Heart left ventricle (tissue), 13 donors: ENCODE measurements at regions not wholly inside any gene's neighbourhood (a gene's known extent, or its start where the extent isn't known, plus 50 kb on each side); places are given as distances from the start of the nearest gene placed in this dataset.

Experiments
- CTCF ChIP-seq, 12 donors: fragments of 200-600 bp; sonication (generic) in 4 of 12; IDR thresholded peaks; one replicate each; pipeline versions ENCODE4 v1.5.0 to v1.8.0; 2018 to 2022; ENCODE audit warnings: antibody characterized with exemption in 12 of 12, mild to moderate bottlenecking in 5 of 12
- POLR2A ChIP-seq, 2 donors: fragments of 450-650 bp; IDR thresholded peaks; one replicate each; pipeline ENCODE4 v1.6.1; 2017; ENCODE audit warnings: antibody characterized with exemption in 2 of 2, mild to moderate bottlenecking in 2 of 2, moderate library complexity in 2 of 2
- donor health status: ischemic (EF 13 %, LVEDD 7.1; RV severe dilation, severe dysfunction).
- donor health status: DM: no; HTN: yes; CAD: no.
- donor health status: DM: no; HTN: no; CAD: no.
- donor health status: ischemic (EF 25% LVEDD 6.9; RV normal size, moderate dysfunction).
- donor health status: ischemic (EF 25% LVEDD 5.7; RV mildly dilated, moderate dysfunction).
- donor health status: ischemic (EF 35%, LVEDD 5.7; RV mildly dilated, moderate dysfunction).
- donor health status: nonischemic (EF 11% LVEDD 7.7; RV severe dilation, severe dysfunction).
- donor health status: DM: yes; HTN: yes; CAD: no.
- donor health status: PGD.
- donor health status: ischemic (EF 29% LVEDD 5.4; RV normal size, mild dysfunction).
- donor health status: nonischemic (EF 23%, LVEDD 6.1; RV moderate dilation, normal function).

GRCh38 chr2:47271054-47272000 lies 95.0 kb upstream of the CALM2 start:
- TF ChIP-seq CTCF (IDR thresholded peaks at IDR 0.05) (no peak), POLR2A (IDR thresholded peaks at IDR 0.05) (no peak)
